Neural cell (in vitro differentiated cells): ENCODE measurements at regions not wholly inside any gene's neighbourhood (a gene's known extent, or its start where the extent isn't known, plus 50 kb on each side); places are given as distances from the start of the nearest gene placed in this dataset.

Experiments
- H2AFZ ChIP-seq: fragments of 200-600, 300-800 bp; sonication (generic), shearing (Covaris generic); 2 replicates; pipeline ENCODE4 v1.6.0; 2014; ENCODE audit warnings: low read depth, mild to moderate bottlenecking, antibody characterized with exemption, low read length, moderate library complexity
- H3F3A ChIP-seq: fragments of 200-600 bp; shearing (Covaris generic); 2 replicates; pipeline ENCODE4 v1.6.1; 2016; ENCODE audit warnings: mild to moderate bottlenecking, moderate library complexity, mixed read lengths, antibody characterized with exemption, low read length; ENCODE audit not compliant: insufficient read depth, poor library complexity, severe bottlenecking
- H3K27ac ChIP-seq: fragments of 200-600, 300-800 bp; sonication (generic), shearing (Covaris generic); 2 replicates; pipeline ENCODE4 v1.5.1; 2014; ENCODE audit warnings: mild to moderate bottlenecking, low read length, moderate library complexity
- H3K27me3 ChIP-seq: fragments of 300-800, 200-600 bp; sonication (generic), shearing (Covaris generic); 2 replicates; pipeline ENCODE4 v1.6.0; 2014; ENCODE audit warnings: mild to moderate bottlenecking, low read depth, low read length, moderate library complexity; ENCODE audit not compliant: insufficient read depth
- H3K36me3 ChIP-seq: fragments of 300-800, 200-600 bp; sonication (generic), shearing (Covaris generic); 2 replicates; pipeline ENCODE4 v1.5.1; 2014; ENCODE audit warnings: mild to moderate bottlenecking, antibody characterized with exemption, low read length, moderate library complexity; ENCODE audit not compliant: insufficient read depth
- H3K4me2 ChIP-seq: fragments of 300-800, 200-600 bp; sonication (generic), shearing (Covaris generic); 2 replicates; pipeline ENCODE4 v1.6.0; 2014; ENCODE audit warnings: mild to moderate bottlenecking, low read length
- H3K4me3 ChIP-seq: fragments of 300-800, 200-600 bp; sonication (generic), shearing (Covaris generic); 2 replicates; pipeline ENCODE4 v1.5.1; 2014; ENCODE audit warnings: mild to moderate bottlenecking, low read length, moderate library complexity
- H3K79me2 ChIP-seq: fragments of 200-600 bp; shearing (Covaris generic); replicated peaks from 2 replicates; pipeline ENCODE4 v1.6.0; 2014; ENCODE audit warnings: mild to moderate bottlenecking, low read length, moderate library complexity; ENCODE audit not compliant: insufficient read depth
- H3K9ac ChIP-seq: fragments of 300-800, 200-600 bp; sonication (generic), shearing (Covaris generic); 2 replicates; pipeline ENCODE4 v1.6.1; 2016; ENCODE audit warnings: mild to moderate bottlenecking, low read length, mixed read lengths
- H3K9me2 ChIP-seq: fragments of 200-600 bp; shearing (Covaris generic); 2 replicates; pipeline ENCODE4 v1.6.1; 2016; ENCODE audit warnings: mild to moderate bottlenecking, low read length, mixed read lengths; ENCODE audit not compliant: insufficient read depth
- H3K9me3 ChIP-seq: fragments of 200-600, 300-800 bp; sonication (generic), shearing (Covaris generic); 2 replicates; pipeline ENCODE4 v1.6.1; 2016; ENCODE audit warnings: mild to moderate bottlenecking, mixed run types, low read length, moderate library complexity, mixed read lengths
- H4K20me1 ChIP-seq: fragments of 200-600 bp; shearing (Covaris generic); 2 replicates; pipeline ENCODE4 v1.6.1; 2016; ENCODE audit warnings: mild to moderate bottlenecking, mixed run types; ENCODE audit not compliant: insufficient read depth
- CTCF ChIP-seq: fragments of 450-650 bp; IDR thresholded peaks from 2 replicates; pipeline ENCODE4 v1.5.1; 2014; ENCODE audit warnings: antibody characterized with exemption, mild to moderate bottlenecking, moderate library complexity; ENCODE audit not compliant: poor library complexity, severe bottlenecking
- EP300 ChIP-seq: fragments of 450-650 bp; conservative IDR thresholded peaks from 2 replicates; pipeline ENCODE4 v1.6.1; 2014; ENCODE audit warnings: antibody characterized with exemption, mild to moderate bottlenecking, moderate library complexity; ENCODE audit not compliant: poor library complexity, severe bottlenecking
- EZH2 ChIP-seq: fragments of 200-600, 300-800 bp; shearing (Covaris generic), sonication (generic); IDR thresholded peaks from 2 replicates; pipeline ENCODE4 v1.6.1; 2014; ENCODE audit warnings: antibody characterized with exemption, low read length, borderline replicate concordance, mild to moderate bottlenecking; ENCODE audit not compliant: insufficient read depth, poor library complexity, severe bottlenecking
- MXI1 ChIP-seq: fragments of 450-650 bp; conservative IDR thresholded peaks from 2 replicates; pipeline ENCODE4 v1.6.1; 2014; ENCODE audit warnings: antibody characterized with exemption, mild to moderate bottlenecking; ENCODE audit not compliant: poor library complexity, severe bottlenecking
- POLR2AphosphoS5 ChIP-seq: IDR thresholded peaks from 2 replicates; pipeline ENCODE4 v1.6.1; 2012
- RAD21 ChIP-seq: fragments of 450-650 bp; conservative IDR thresholded peaks from 2 replicates; pipeline ENCODE4 v1.6.1; 2014; ENCODE audit warnings: antibody characterized with exemption, mild to moderate bottlenecking, moderate library complexity
- REST ChIP-seq: IDR thresholded peaks from 2 replicates; pipeline ENCODE4 v1.6.1; 2012; ENCODE audit warnings: borderline replicate concordance
- SMC3 ChIP-seq: fragments of 450-650 bp; conservative IDR thresholded peaks from 2 replicates; pipeline ENCODE4 v1.6.1; 2014; ENCODE audit warnings: antibody characterized with exemption, mild to moderate bottlenecking, moderate library complexity; ENCODE audit not compliant: poor library complexity
- TAF1 ChIP-seq: IDR thresholded peaks from 2 replicates; pipeline ENCODE4 v1.6.1; 2012; ENCODE audit warnings: low read depth

- Histone ChIP-seq H3K9me3 (no peaks in the 10 kb centered on the region), H3K9ac (no peak overlapping the region), H3K27ac (no peak overlapping the region), H4K20me1 (no peaks in the 10 kb centered on the region), H3K27me3 (no peaks in the 10 kb centered on the region), H3K4me2 (no peak overlapping the region), H2AFZ (no peak overlapping the region), H3K79me2 (no peaks in the 10 kb centered on the region), H3F3A (no peaks in the 10 kb centered on the region), H3K36me3 (no peaks in the 10 kb centered on the region), H3K9me2 (no peaks in the 10 kb centered on the region), H3K4me3 (no peak overlapping the region)
- no peak for TF ChIP-seq EZH2
- TF ChIP-seq EP300 = no peak
- TF ChIP-seq RAD21 = no peak
- no peak for TF ChIP-seq MXI1
- TF ChIP-seq SMC3 = no peak
- TF ChIP-seq CTCF = no peak
- no peak for TF ChIP-seq POLR2AphosphoS5
- TF ChIP-seq TAF1 = no peak
- no peak for TF ChIP-seq REST
Measured at GRCh38 chr17:77399319-77399957, 258.7 kb downstream of the SEC14L1 start.

- H3K4me3 ChIP-seq = no peak overlapping the region
- no peak overlapping the region for H3K9ac ChIP-seq
Measured at GRCh38 chr17:77400445-77400870, 259.7 kb downstream of the SEC14L1 start.

More at GRCh38 chr17:77400445-77400870, 259.7 kb downstream of the SEC14L1 start:
- Histone ChIP-seq H3K9me2 (no peaks in the 10 kb centered on the region), H3F3A (no peaks in the 10 kb centered on the region), H3K9me3 (no peaks in the 10 kb centered on the region), H3K79me2 (no peaks in the 10 kb centered on the region), H2AFZ (no peak overlapping the region), H3K36me3 (no peaks in the 10 kb centered on the region), H4K20me1 (no peaks in the 10 kb centered on the region), H3K27me3 (no peaks in the 10 kb centered on the region), H3K4me2 (no peak overlapping the region), H3K27ac (no peak overlapping the region)
- TF ChIP-seq EZH2 = no peak
- TF ChIP-seq POLR2AphosphoS5 = no peak
